Thyroid gland (tissue), 4 donors: ENCODE measurements at regions not wholly inside any gene's neighbourhood (a gene's known extent, or its start where the extent isn't known, plus 50 kb on each side); places are given as distances from the start of the nearest gene placed in this dataset.

Source experiments
- DNase-seq, 2 donors: peaks; one replicate each; pipeline ENCODE4 v3.0.0-alpha.2; 2019
- H3K27ac ChIP-seq, 3 donors: fragments of 200-600 bp; sonication (generic); 1 replicate in 2 of 3; 2 replicates in 1 of 3; pipeline ENCODE4 v1.5.1; 2016 to 2019; ENCODE audit warnings: mild to moderate bottlenecking in 1 of 3, moderate library complexity in 1 of 3
- H3K27me3 ChIP-seq: fragments of 200-600 bp; sonication (generic); one replicate; pipeline ENCODE4 v1.5.1; 2019
- H3K36me3 ChIP-seq, 2 donors: fragments of 200-600 bp; sonication (generic); one replicate each; pipeline ENCODE4 v1.5.1; 2016 to 2019
- H3K4me1 ChIP-seq, 2 donors: fragments of 200-600 bp; sonication (generic); one replicate each; pipeline ENCODE4 v1.5.1; 2017 to 2019
- H3K4me3 ChIP-seq, 3 donors: fragments of 200-600 bp; sonication (generic); replicated peaks in 1 of 3; 1 replicate in 2 of 3; 2 replicates in 1 of 3; pipeline ENCODE4 v1.5.1; 2016; ENCODE audit warnings: mild to moderate bottlenecking in 1 of 3
- H3K9me3 ChIP-seq: fragments of 200-600 bp; sonication (generic); one replicate; pipeline ENCODE4 v1.5.1; 2017
- CTCF ChIP-seq, 6 experiments: fragments of 200-600 bp in 3 of 6; fragments of 450-650 bp in 3 of 6; sonication (generic) in 3 of 6; IDR thresholded peaks; one replicate each; pipeline ENCODE4 v1.5.1; 2016 to 2019; ENCODE audit warnings: antibody characterized with exemption in 6 of 6, mild to moderate bottlenecking in 2 of 6, inconsistent platforms in 1 of 6, moderate library complexity in 1 of 6
- POLR2A ChIP-seq, 2 donors: fragments of 450-650 bp; IDR thresholded peaks; one replicate each; pipeline ENCODE4 v1.6.1; 2017; ENCODE audit warnings: antibody characterized with exemption in 2 of 2, mild to moderate bottlenecking in 2 of 2, moderate library complexity in 1 of 2
- WGBS, 2 donors: methylation state at CpG; one replicate each; pipeline ENCODE4 v1.1.5; 2017; 5-methylcytosine and 5-hydroxymethylcytosine counted together
- intact Hi-C: fragments of 100-400 bp; cut with DNase I; formaldehyde crosslinking; loops from one replicate; pipeline ENCODE4 v1.15.1; 2023

- H3K27ac ChIP-seq: peak overlapping the region in 1 of 3 donors; percentile 3
- 47 to 62% methylated on average over 1 of the region's 1 CpG for WGBS, 2 donors
- no peak overlapping the region for H3K4me3 ChIP-seq
- intact Hi-C loops: no loop called here
- no peaks in the 10 kb centered on the region for H3K4me1 ChIP-seq
- no peak for DNase-seq
- no peaks in the 10 kb centered on the region for H3K27me3 ChIP-seq
- H3K36me3 ChIP-seq: no peaks in the 10 kb centered on the region
- no peaks in the 10 kb centered on the region for H3K9me3 ChIP-seq
- TF ChIP-seq CTCF (IDR thresholded peaks at IDR 0.05) (no peak), POLR2A (IDR thresholded peaks at IDR 0.05) (no peak)
Measured at GRCh38 chr9:109986521-109986991, 206.6 kb downstream of the PALM2AKAP2 start.

GRCh38 chr9:109989296-109989695 is 209.3 kb downstream of the PALM2AKAP2 start:
- intact Hi-C loops: no loop called here
- Histone ChIP-seq H3K4me1 (no peaks in the 10 kb centered on the region), H3K27me3 (no peaks in the 10 kb centered on the region), H3K36me3 (no peaks in the 10 kb centered on the region), H3K4me3 (no peak overlapping the region), H3K9me3 (no peaks in the 10 kb centered on the region), H3K27ac (no peak overlapping the region)
- 70 to 73% methylated on average over 3 of the region's 3 CpGs for WGBS, 2 donors
- TF ChIP-seq CTCF (IDR thresholded peaks at IDR 0.05) (no peak), POLR2A (IDR thresholded peaks at IDR 0.05) (no peak)
- DNase-seq: no peak

- no peak for TF ChIP-seq CTCF (IDR thresholded peaks at IDR 0.05)
- TF ChIP-seq POLR2A (IDR thresholded peaks at IDR 0.05): no peak
- Histone ChIP-seq H3K27me3 (no peaks in the 10 kb centered on the region), H3K4me3 (no peak overlapping the region), H3K36me3 (no peaks in the 10 kb centered on the region), H3K27ac (no peak overlapping the region), H3K4me1 (no peaks in the 10 kb centered on the region), H3K9me3 (no peaks in the 10 kb centered on the region)
- intact Hi-C loops: no loop called here
- DNase-seq: no peak
- 79 to 88% methylated on average over 4 of the region's 4 CpGs for WGBS, 2 donors
Measured at GRCh38 chr9:109990541-109990940, 210.5 kb downstream of the PALM2AKAP2 start.

- WGBS, 2 donors: 90 to 97% methylated on average over 1 of the region's 1 CpG
Measured at GRCh38 chr9:109992293-109992692, 212.3 kb downstream of the PALM2AKAP2 start.

More at GRCh38 chr9:109992293-109992692, 212.3 kb downstream of the PALM2AKAP2 start:
- Histone ChIP-seq H3K27ac (no peak overlapping the region), H3K4me3 (no peak overlapping the region), H3K36me3 (no peaks in the 10 kb centered on the region), H3K4me1 (no peaks in the 10 kb centered on the region), H3K27me3 (no peaks in the 10 kb centered on the region), H3K9me3 (no peaks in the 10 kb centered on the region)
- DNase-seq: no peak
- no peak for TF ChIP-seq CTCF (IDR thresholded peaks at IDR 0.05)
- no peak for TF ChIP-seq POLR2A (IDR thresholded peaks at IDR 0.05)
- intact Hi-C loops: no loop called here
